Stomach (tissue), 8 donors: ENCODE measurements at regions not wholly inside any gene's neighbourhood (a gene's known extent, or its start where the extent isn't known, plus 50 kb on each side); places are given as distances from the start of the nearest gene placed in this dataset.

Source experiments
- DNase-seq, 2 donors: peaks; one replicate each; pipeline versions ENCODE4 v3.0.0 to v3.0.0-alpha.2; 2013 to 2019
- H3K27ac ChIP-seq, 5 donors: fragments of 200-600 bp in 4 of 5; sonication (generic) in 4 of 5; one replicate each; pipeline ENCODE4 v1.5.1; 2013 to 2019; ENCODE audit warnings: mild to moderate bottlenecking in 1 of 5, moderate library complexity in 1 of 5
- H3K27me3 ChIP-seq, 3 donors: fragments of 200-600 bp; sonication (generic); one replicate each; pipeline ENCODE4 v1.5.1; 2017 to 2019; ENCODE audit warnings: mixed run types in 1 of 3
- H3K36me3 ChIP-seq, 4 donors: fragments of 200-600 bp; sonication (generic); 1 replicate in 3 of 4; 2 replicates in 1 of 4; pipeline ENCODE4 v1.5.1; 2016 to 2019
- H3K4me1 ChIP-seq, 4 donors: fragments of 200-600 bp; sonication (generic); one replicate each; pipeline ENCODE4 v1.5.1; 2016 to 2019
- H3K4me3 ChIP-seq, 4 donors: fragments of 200-600 bp; sonication (generic) in 3 of 4; one replicate each; pipeline ENCODE4 v1.5.1; 2016 to 2019; ENCODE audit warnings: mild to moderate bottlenecking in 1 of 4
- H3K9me3 ChIP-seq, 4 donors: fragments of 200-600 bp; sonication (generic); one replicate each; pipeline ENCODE4 v1.5.1; 2016 to 2019
- CTCF ChIP-seq, 7 experiments: fragments of 450-650 bp in 4 of 7; fragments of 200-600 bp in 3 of 7; sonication (generic) in 3 of 7; IDR thresholded peaks; one replicate each; pipeline ENCODE4 v1.5.1; 2016 to 2019; ENCODE audit warnings: antibody characterized with exemption in 7 of 7, control low read depth in 2 of 7, mild to moderate bottlenecking in 1 of 7
- EP300 ChIP-seq: sonication (generic); formaldehyde crosslinking; IDR thresholded peaks from one replicate; pipeline ENCODE4 v1.6.1; 2017; ENCODE audit warnings: antibody characterized with exemption
- POLR2A ChIP-seq, 4 donors: fragments of 450-650 bp; IDR thresholded peaks; one replicate each; pipeline ENCODE4 v1.6.1; 2016; ENCODE audit warnings: antibody characterized with exemption in 4 of 4, control low read depth in 2 of 4, mild to moderate bottlenecking in 1 of 4, moderate library complexity in 1 of 4
- POLR2AphosphoS5 ChIP-seq, 3 donors: sonication (generic); formaldehyde crosslinking; IDR thresholded peaks; one replicate each; pipeline ENCODE4 v1.6.1; 2016; ENCODE audit warnings: antibody characterized with exemption in 3 of 3
- WGBS, 5 donors: extraction: QIAGEN DNeasy Blood & Tissue Kit in 3 of 5; methylation state at CpG; one replicate each; pipeline versions ENCODE4 v1.1.5 to v1.1.7; 2013 to 2018; 5-methylcytosine and 5-hydroxymethylcytosine counted together
- intact Hi-C: fragments of 100-400 bp; cut with DNase I; formaldehyde crosslinking; loops from one replicate; pipeline ENCODE4 v1.15.1; 2023; ENCODE audit warnings: low total_unique reads
- donor health status: healthy with polysubstance abuse.
- donor health status: Bipolar disorder and iron deficiency.
- donor health status: healthy.

- 80 to 90% (median 83%) methylated on average over 3 of the region's 3 CpGs for WGBS, 5 donors
- Histone ChIP-seq H3K27ac (no peak overlapping the region), H3K4me1 (no peaks in the 10 kb centered on the region), H3K36me3 (no peaks in the 10 kb centered on the region), H3K27me3 (no peaks in the 10 kb centered on the region), H3K9me3 (no peaks in the 10 kb centered on the region), H3K4me3 (no peak overlapping the region)
- intact Hi-C loops, result no loop called here
- TF ChIP-seq POLR2A (IDR thresholded peaks at IDR 0.05) (no peak), CTCF (IDR thresholded peaks at IDR 0.05) (no peak), POLR2AphosphoS5 (IDR thresholded peaks at IDR 0.05) (no peak), EP300 (no peak)
- no peak for DNase-seq
These were observed 669.3 kb downstream of the NR4A2 start for GRCh38 chr2:155663265-155663664.

DNA sequence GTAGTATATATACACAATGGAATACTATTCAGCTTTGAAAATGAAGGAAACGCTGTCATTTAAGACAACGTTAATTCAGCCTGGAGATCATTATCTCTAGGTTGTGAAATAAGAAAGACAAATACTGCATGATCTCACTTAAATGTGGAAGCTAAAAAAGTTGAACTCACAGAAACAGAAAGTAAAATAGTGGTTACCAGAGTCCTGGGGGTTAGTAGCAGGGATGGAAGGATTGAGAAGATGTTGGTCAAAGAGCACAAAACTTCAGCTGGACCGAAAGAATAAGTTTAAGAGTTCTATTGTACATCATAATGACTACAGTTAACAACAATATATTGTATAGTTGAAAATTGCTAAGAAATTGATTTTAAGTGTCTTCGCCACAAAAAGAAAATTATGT, 670.3 kb downstream of the NR4A2 start:
- no peaks in the 10 kb centered on the region for H3K36me3 ChIP-seq
- intact Hi-C loops, result no loop called here
- TF ChIP-seq CTCF (IDR thresholded peaks at IDR 0.05), result no peak
- H3K27me3 ChIP-seq, result no peaks in the 10 kb centered on the region
- no peaks in the 10 kb centered on the region for H3K9me3 ChIP-seq
- 87 to 91% (median 89%) methylated on average over 4 of the region's 4 CpGs for whole genome bisulfite sequencing, 5 donors
- no peaks in the 10 kb centered on the region for H3K4me1 ChIP-seq
- H3K4me3 ChIP-seq, result no peak overlapping the region
- no peak for DNase-seq
- H3K27ac ChIP-seq, result no peak overlapping the region

DNA sequence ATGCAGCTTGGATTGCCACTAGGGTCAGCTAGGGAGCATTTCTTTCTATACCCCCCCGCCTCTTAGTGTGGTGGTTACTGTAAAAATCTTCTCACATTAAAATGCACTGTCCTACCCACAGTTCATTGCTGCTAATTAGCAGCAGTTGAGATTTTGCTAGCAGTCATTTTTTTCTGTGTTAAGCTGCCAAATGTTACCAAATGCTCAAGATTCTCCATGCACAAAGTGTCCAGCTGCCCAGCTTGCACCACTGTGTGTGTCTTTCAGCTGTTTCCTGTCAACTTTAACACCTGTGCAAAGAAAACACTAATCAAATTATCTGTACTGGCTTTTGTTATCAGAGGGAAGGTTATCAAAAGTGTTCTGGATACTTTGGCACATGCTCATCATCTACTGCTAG, 679.3 kb downstream of the NR4A2 start:
- TF ChIP-seq CTCF (IDR thresholded peaks at IDR 0.05), result no peak
- TF ChIP-seq POLR2AphosphoS5 (IDR thresholded peaks at IDR 0.05), result no peak
- no peaks in the 10 kb centered on the region for H3K36me3 ChIP-seq

GRCh38 chr2:155651851-155652250, 680.7 kb downstream of the NR4A2 start:
- intact Hi-C loops, result no loop called here
- 46 to 70% (median 60%) methylated on average over 6 of the region's 6 CpGs for WGBS, 5 donors
- Histone ChIP-seq H3K4me3 (no peak overlapping the region), H3K4me1 (no peaks in the 10 kb centered on the region), H3K9me3 (no peaks in the 10 kb centered on the region), H3K27ac (no peak overlapping the region), H3K36me3 (no peaks in the 10 kb centered on the region), H3K27me3 (no peaks in the 10 kb centered on the region)
- TF ChIP-seq EP300, result no peak
- TF ChIP-seq POLR2A (IDR thresholded peaks at IDR 0.05), result no peak
- TF ChIP-seq POLR2AphosphoS5 (IDR thresholded peaks at IDR 0.05), result no peak
- no peak for TF ChIP-seq CTCF (IDR thresholded peaks at IDR 0.05)
- DNase-seq, result no peak

More for the DNA sequence above, 679.3 kb downstream of the NR4A2 start:
- DNase-seq, result no peak
- no peak overlapping the region for H3K27ac ChIP-seq
- no peaks in the 10 kb centered on the region for H3K27me3 ChIP-seq
- no peaks in the 10 kb centered on the region for H3K9me3 ChIP-seq
- intact Hi-C loops, result no loop called here
- H3K4me1 ChIP-seq, result no peaks in the 10 kb centered on the region
- H3K4me3 ChIP-seq, result no peak overlapping the region
- WGBS, 5 donors, result 79 to 86% (median 84%) methylated on average over 1 of the region's 1 CpG

GRCh38 chr2:155645791-155646190, 686.7 kb downstream of the NR4A2 start:
- no peak overlapping the region for H3K4me3 ChIP-seq
- H3K4me1 ChIP-seq, result no peaks in the 10 kb centered on the region
- no peaks in the 10 kb centered on the region for H3K9me3 ChIP-seq
- intact Hi-C loops, result no loop called here
- no peaks in the 10 kb centered on the region for H3K27me3 ChIP-seq
- no peak for DNase-seq
- H3K27ac ChIP-seq, result no peak overlapping the region
- H3K36me3 ChIP-seq, result no peaks in the 10 kb centered on the region
- TF ChIP-seq EP300 (no peak), POLR2AphosphoS5 (IDR thresholded peaks at IDR 0.05) (no peak), POLR2A (IDR thresholded peaks at IDR 0.05) (no peak), CTCF (IDR thresholded peaks at IDR 0.05) (no peak)
